ENCODE measurements at regions not wholly inside any gene's neighbourhood (a gene's known extent, or its start where the extent isn't known, plus 50 kb on each side); places are given as distances from the start of the nearest gene placed in this dataset.

DNA sequence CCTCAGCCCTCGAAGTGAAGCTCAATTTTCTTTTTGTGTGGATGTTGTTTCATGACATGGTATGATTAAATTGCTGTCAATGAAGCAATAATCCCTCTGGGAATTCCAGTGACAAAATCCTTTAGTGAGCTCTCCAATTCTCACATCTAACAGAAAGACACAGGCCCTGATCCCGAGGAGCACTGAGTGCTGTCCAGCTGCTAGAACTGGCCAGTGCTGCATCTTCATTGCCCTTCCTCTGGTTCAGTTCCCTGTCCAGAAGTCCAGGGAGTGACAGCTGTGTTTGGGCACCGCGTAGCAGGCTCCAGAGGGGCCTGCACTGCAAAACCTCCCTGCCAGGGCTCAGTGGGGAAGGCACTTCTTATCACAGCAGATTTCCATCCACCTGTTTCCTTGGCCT is 516.8 kb upstream of the ATP11B start:
- Histone ChIP-seq H3K36me3 (ENCODE audit: control insufficient read depth in 2 of 3, insufficient read depth in 3 of 3, low read length in 3 of 3) (no peaks in the 10 kb centered on the region), H3K27me3 (ENCODE audit: control insufficient read depth in 2 of 2, insufficient read depth in 2 of 2, low read length in 2 of 2) (no peaks in the 10 kb centered on the region), H3K4me3 (ENCODE audit: low read length) (no peak overlapping the region), H3K4me1 (ENCODE audit: control insufficient read depth in 2 of 2, insufficient read depth in 2 of 2, low read length in 2 of 2) (no peaks in the 10 kb centered on the region), H3K9me3 (ENCODE audit: control insufficient read depth in 2 of 3, low read length in 3 of 3) (no peaks in the 10 kb centered on the region), H3K27ac (ENCODE audit: low read depth, low read length) (no peak overlapping the region)
- Mint-ChIP-seq H3K9me3 (peaks cover 0 to 4% (median 0%) of the 10 kb centered on the region in 11 donors), H3K27ac (no peak overlapping the region), H3K27me3 (no peaks in the 10 kb centered on the region), H3K4me3 (no peak overlapping the region), H3K4me1 (no peaks in the 10 kb centered on the region), H3K36me3 (no peaks in the 10 kb centered on the region)
- ChIA-PET POLR2A (no interaction called here), CTCF (no interaction called here)
- intact Hi-C loops (cut with micrococcal nuclease), result no loop called here
- ATAC-seq (no peak), DNase-seq (no peak)

DNA sequence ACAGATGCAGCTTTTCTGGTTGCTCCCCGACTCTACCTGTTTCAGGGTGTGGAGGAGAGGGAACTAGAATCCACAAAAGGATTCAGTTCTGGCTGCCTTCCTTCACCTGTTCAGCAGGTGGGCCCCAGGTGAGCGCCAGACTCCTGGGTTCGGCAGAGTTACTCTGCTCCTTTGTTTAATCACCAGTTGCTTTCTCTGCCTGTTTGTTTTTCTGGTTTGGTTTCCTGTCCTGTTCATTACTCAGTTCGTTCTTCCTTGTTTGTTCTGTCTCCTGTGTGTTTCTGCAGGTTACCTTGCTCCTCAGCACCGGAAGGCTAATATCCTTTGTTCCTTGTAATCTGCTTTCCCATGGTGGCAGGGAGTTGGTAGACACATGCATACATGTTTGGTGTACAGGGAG is 508.5 kb upstream of the ATP11B start:
- peaks cover 0 to 1% (median 0%) of the 10 kb centered on the region in 11 donors for H3K9me3 Mint-ChIP-seq
- Histone ChIP-seq H3K27me3 (ENCODE audit: control insufficient read depth in 2 of 2, insufficient read depth in 2 of 2, low read length in 2 of 2) (no peaks in the 10 kb centered on the region), H3K4me1 (ENCODE audit: control insufficient read depth in 2 of 2, insufficient read depth in 2 of 2, low read length in 2 of 2) (no peaks in the 10 kb centered on the region), H3K36me3 (ENCODE audit: control insufficient read depth in 2 of 3, insufficient read depth in 3 of 3, low read length in 3 of 3) (no peaks in the 10 kb centered on the region), H3K9me3 (ENCODE audit: control insufficient read depth in 2 of 3, low read length in 3 of 3) (no peaks in the 10 kb centered on the region), H3K4me3 (ENCODE audit: low read length) (no peak overlapping the region), H3K27ac (ENCODE audit: low read depth, low read length) (no peak overlapping the region)
- intact Hi-C loops (cut with micrococcal nuclease), result no loop called here
- no peaks in the 10 kb centered on the region for H3K36me3 Mint-ChIP-seq
- no peak overlapping the region for H3K4me3 Mint-ChIP-seq
- H3K27me3 Mint-ChIP-seq, result peaks cover 0 to 5% (median 0%) of the 10 kb centered on the region in 5 donors
- H3K27ac Mint-ChIP-seq, result no peak overlapping the region
- DNase-seq (no peak), ATAC-seq (no peak)
- POLR2A ChIA-PET, result no interaction called here
- CTCF ChIA-PET, result no interaction called here
- no peaks in the 10 kb centered on the region for H3K4me1 Mint-ChIP-seq

DNA sequence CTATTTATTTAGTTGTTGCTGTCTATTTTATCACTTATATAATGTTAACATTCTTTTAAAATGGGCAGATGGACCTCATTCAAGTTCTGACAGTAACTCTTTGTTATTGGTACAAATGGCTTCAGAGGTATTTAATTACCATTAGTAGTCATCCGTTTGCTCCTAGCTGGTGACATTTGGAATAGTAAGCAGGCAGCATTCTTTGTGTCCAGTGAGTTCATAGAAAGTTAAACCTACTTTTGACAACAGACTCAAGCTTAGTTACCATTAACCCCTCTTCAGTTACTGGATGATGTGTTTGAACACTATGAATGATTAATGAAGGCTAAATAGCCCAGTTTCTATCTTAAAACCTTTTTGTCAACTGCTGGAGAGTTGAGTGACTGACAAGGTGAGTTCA is 500.7 kb upstream of the ATP11B start:
- DNase-seq (no peak), ATAC-seq (no peak)
- Mint-ChIP-seq H3K27ac (no peak overlapping the region), H3K4me3 (no peak overlapping the region), H3K36me3 (no peaks in the 10 kb centered on the region), H3K9me3 (peaks cover 0 to 6% (median 0%) of the 10 kb centered on the region in 11 donors), H3K4me1 (no peaks in the 10 kb centered on the region), H3K27me3 (no peaks in the 10 kb centered on the region)
- no peaks in the 10 kb centered on the region for H3K36me3 ChIP-seq (ENCODE audit: control insufficient read depth in 2 of 3, insufficient read depth in 3 of 3, low read length in 3 of 3)
- ChIA-PET POLR2A (no interaction called here), CTCF (no interaction called here)
- no peaks in the 10 kb centered on the region for H3K27me3 ChIP-seq (ENCODE audit: control insufficient read depth in 2 of 2, insufficient read depth in 2 of 2, low read length in 2 of 2)
- H3K4me3 ChIP-seq (ENCODE audit: low read length), result no peak overlapping the region
- no peaks in the 10 kb centered on the region for H3K4me1 ChIP-seq (ENCODE audit: control insufficient read depth in 2 of 2, insufficient read depth in 2 of 2, low read length in 2 of 2)
- H3K9me3 ChIP-seq (ENCODE audit: control insufficient read depth in 2 of 3, low read length in 3 of 3), result no peaks in the 10 kb centered on the region
- no peak overlapping the region for H3K27ac ChIP-seq (ENCODE audit: low read depth, low read length)
- intact Hi-C loops (cut with micrococcal nuclease), result no loop called here

DNA sequence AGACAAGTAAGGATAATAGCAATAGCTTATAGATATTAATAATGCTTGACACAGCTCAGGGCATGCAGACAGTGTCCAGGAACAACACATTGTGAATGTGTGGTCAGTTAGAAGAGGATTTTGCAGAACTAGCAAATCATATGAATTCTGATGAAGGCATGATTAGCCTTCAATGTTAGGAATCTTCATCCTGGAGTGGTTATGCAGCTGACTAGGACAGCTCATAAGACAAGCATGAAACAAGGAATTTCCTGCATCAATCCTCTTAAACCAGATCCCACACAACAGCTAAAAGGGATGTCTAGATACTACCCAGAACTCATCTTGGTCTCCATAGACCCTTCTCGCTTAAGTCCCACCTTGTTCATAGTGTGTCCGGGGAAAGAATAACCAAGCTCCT is 499.0 kb upstream of the ATP11B start:
- H3K27ac ChIP-seq (ENCODE audit: low read depth, low read length), result no peak overlapping the region
- no peaks in the 10 kb centered on the region for H3K36me3 ChIP-seq (ENCODE audit: control insufficient read depth in 2 of 3, insufficient read depth in 3 of 3, low read length in 3 of 3)
- H3K27me3 Mint-ChIP-seq, result no peaks in the 10 kb centered on the region
- no peaks in the 10 kb centered on the region for H3K27me3 ChIP-seq (ENCODE audit: control insufficient read depth in 2 of 2, insufficient read depth in 2 of 2, low read length in 2 of 2)
- POLR2A ChIA-PET, result no interaction called here
- H3K9me3 Mint-ChIP-seq, result peaks cover 0 to 6% (median 0%) of the 10 kb centered on the region in 11 donors
- intact Hi-C loops (cut with micrococcal nuclease), result no loop called here
- no peak overlapping the region for H3K27ac Mint-ChIP-seq
- no peak for ATAC-seq
- no peak overlapping the region for H3K4me3 Mint-ChIP-seq
- no peaks in the 10 kb centered on the region for H3K4me1 ChIP-seq (ENCODE audit: control insufficient read depth in 2 of 2, insufficient read depth in 2 of 2, low read length in 2 of 2)
- DNase-seq, result no peak
- no peaks in the 10 kb centered on the region for H3K4me1 Mint-ChIP-seq
- no peaks in the 10 kb centered on the region for H3K9me3 ChIP-seq (ENCODE audit: control insufficient read depth in 2 of 3, low read length in 3 of 3)
- CTCF ChIA-PET, result no interaction called here
- no peak overlapping the region for H3K4me3 ChIP-seq (ENCODE audit: low read length)
- no peaks in the 10 kb centered on the region for H3K36me3 Mint-ChIP-seq

DNA sequence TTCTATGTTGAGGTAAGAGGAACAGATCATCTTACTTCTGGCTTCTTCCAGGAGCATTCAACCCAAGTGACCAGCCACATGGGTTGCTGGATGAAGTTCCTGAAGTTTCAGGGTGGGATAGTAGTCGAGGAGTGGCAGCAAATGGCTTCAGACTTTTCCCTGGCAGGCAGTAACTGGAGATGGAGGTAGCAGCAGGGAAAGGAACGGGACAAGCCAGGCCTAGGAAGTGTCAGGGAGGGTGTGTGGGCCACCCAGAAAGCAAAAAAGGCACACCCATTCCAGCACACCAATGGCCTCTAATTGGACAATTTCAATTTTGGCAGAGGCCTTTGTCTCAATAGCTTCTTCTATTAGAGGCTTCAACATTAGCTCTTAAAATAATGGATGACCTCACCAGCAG is 498.6 kb upstream of the ATP11B start:
- H3K27me3 Mint-ChIP-seq, result no peaks in the 10 kb centered on the region
- no peaks in the 10 kb centered on the region for H3K9me3 ChIP-seq (ENCODE audit: control insufficient read depth in 2 of 3, low read length in 3 of 3)
- H3K4me1 ChIP-seq (ENCODE audit: control insufficient read depth in 2 of 2, insufficient read depth in 2 of 2, low read length in 2 of 2), result no peaks in the 10 kb centered on the region
- POLR2A ChIA-PET, result no interaction called here
- peaks cover 0 to 6% (median 0%) of the 10 kb centered on the region in 11 donors for H3K9me3 Mint-ChIP-seq
- ATAC-seq (no peak), DNase-seq (no peak)
- H3K27ac ChIP-seq (ENCODE audit: low read depth, low read length), result no peak overlapping the region
- intact Hi-C loops (cut with micrococcal nuclease), result no loop called here
- no peaks in the 10 kb centered on the region for H3K27me3 ChIP-seq (ENCODE audit: control insufficient read depth in 2 of 2, insufficient read depth in 2 of 2, low read length in 2 of 2)
- CTCF ChIA-PET, result no interaction called here
- H3K36me3 ChIP-seq (ENCODE audit: control insufficient read depth in 2 of 3, insufficient read depth in 3 of 3, low read length in 3 of 3), result no peaks in the 10 kb centered on the region
- no peak overlapping the region for H3K27ac Mint-ChIP-seq
- H3K4me3 ChIP-seq (ENCODE audit: low read length), result no peak overlapping the region
- H3K36me3 Mint-ChIP-seq, result no peaks in the 10 kb centered on the region
- no peaks in the 10 kb centered on the region for H3K4me1 Mint-ChIP-seq
- no peak overlapping the region for H3K4me3 Mint-ChIP-seq

DNA sequence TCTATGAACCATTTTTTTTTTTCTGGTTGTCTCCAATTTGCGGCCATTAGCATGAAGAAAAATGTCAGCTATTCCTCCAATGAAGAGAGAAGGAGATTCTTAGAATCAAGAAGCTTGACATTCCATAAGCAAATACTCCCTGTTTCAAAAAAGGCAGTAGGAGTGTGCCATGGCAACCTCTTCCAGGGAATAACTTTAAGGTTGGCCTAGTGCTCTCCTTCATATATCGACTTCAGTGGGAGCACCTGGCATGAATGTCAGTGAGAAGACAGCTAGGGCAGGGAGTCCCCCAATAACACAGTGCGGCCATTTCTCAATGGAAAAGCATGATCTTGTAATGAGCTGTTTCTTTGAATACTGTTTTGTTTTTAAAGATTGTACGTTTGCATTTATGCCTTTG is 493.0 kb upstream of the ATP11B start:
- no peaks in the 10 kb centered on the region for H3K4me1 Mint-ChIP-seq
- ATAC-seq, result no peak

DNA sequence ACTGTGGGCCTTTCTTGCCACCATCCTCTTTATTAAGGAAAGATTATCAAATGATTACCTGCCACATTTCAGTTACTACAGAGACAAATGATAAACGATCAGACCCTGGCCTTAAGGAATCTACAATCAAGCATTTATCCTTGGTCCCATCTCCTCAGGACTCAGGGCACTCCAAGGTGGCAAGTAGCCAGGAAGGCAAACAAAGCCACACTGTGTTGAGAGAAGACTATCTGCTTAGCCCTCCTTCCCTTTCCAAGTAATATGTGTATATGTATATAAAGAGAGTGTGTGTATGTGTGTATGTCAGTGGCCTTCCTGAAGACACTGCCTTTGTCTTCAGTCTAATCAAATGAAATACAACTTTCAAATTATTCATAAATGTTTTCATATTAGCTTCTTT is 490.1 kb upstream of the ATP11B start:
- Mint-ChIP-seq H3K4me1 (no peaks in the 10 kb centered on the region), H3K4me3 (no peak overlapping the region), H3K36me3 (no peaks in the 10 kb centered on the region), H3K9me3 (peaks cover 0 to 4% (median 0%) of the 10 kb centered on the region in 11 donors), H3K27ac (no peak overlapping the region), H3K27me3 (peaks cover 0 to 8% (median 4%) of the 10 kb centered on the region in 5 donors)
- intact Hi-C loops (cut with micrococcal nuclease), result no loop called here
- Histone ChIP-seq H3K27ac (ENCODE audit: low read depth, low read length) (no peak overlapping the region), H3K9me3 (ENCODE audit: control insufficient read depth in 2 of 3, low read length in 3 of 3) (no peaks in the 10 kb centered on the region), H3K4me1 (ENCODE audit: control insufficient read depth in 2 of 2, insufficient read depth in 2 of 2, low read length in 2 of 2) (no peaks in the 10 kb centered on the region), H3K4me3 (ENCODE audit: low read length) (no peak overlapping the region), H3K27me3 (ENCODE audit: control insufficient read depth in 2 of 2, insufficient read depth in 2 of 2, low read length in 2 of 2) (no peaks in the 10 kb centered on the region), H3K36me3 (ENCODE audit: control insufficient read depth in 2 of 3, insufficient read depth in 3 of 3, low read length in 3 of 3) (no peaks in the 10 kb centered on the region)
- DNase-seq (no peak), ATAC-seq (no peak)
- ChIA-PET CTCF (no interaction called here), POLR2A (no interaction called here)

More for the DNA sequence above, 493.0 kb upstream of the ATP11B start:
- H3K27ac ChIP-seq (ENCODE audit: low read depth, low read length), result no peak overlapping the region
- no peak overlapping the region for H3K4me3 Mint-ChIP-seq
- H3K36me3 Mint-ChIP-seq, result no peaks in the 10 kb centered on the region
- H3K4me1 ChIP-seq (ENCODE audit: control insufficient read depth in 2 of 2, insufficient read depth in 2 of 2, low read length in 2 of 2), result no peaks in the 10 kb centered on the region
- H3K9me3 ChIP-seq (ENCODE audit: control insufficient read depth in 2 of 3, low read length in 3 of 3), result no peaks in the 10 kb centered on the region
- H3K27ac Mint-ChIP-seq, result no peak overlapping the region
- ChIA-PET CTCF (no interaction called here), POLR2A (no interaction called here)
- peaks cover 0 to 4% (median 0%) of the 10 kb centered on the region in 11 donors for H3K9me3 Mint-ChIP-seq
- H3K36me3 ChIP-seq (ENCODE audit: control insufficient read depth in 2 of 3, insufficient read depth in 3 of 3, low read length in 3 of 3), result no peaks in the 10 kb centered on the region
- peaks cover 0 to 8% (median 4%) of the 10 kb centered on the region in 5 donors for H3K27me3 Mint-ChIP-seq
- no peak for DNase-seq
- H3K27me3 ChIP-seq (ENCODE audit: control insufficient read depth in 2 of 2, insufficient read depth in 2 of 2, low read length in 2 of 2), result no peaks in the 10 kb centered on the region
- intact Hi-C loops (cut with micrococcal nuclease), result no loop called here
- H3K4me3 ChIP-seq (ENCODE audit: low read length), result no peak overlapping the region

Data from naive thymus-derived CD4-positive, alpha-beta T cell (primary cell).